NCI-H2029 (cell line): ENCODE measurements at regions not wholly inside any gene's neighbourhood (a gene's known extent, or its start where the extent isn't known, plus 50 kb on each side); places are given as distances from the start of the nearest gene placed in this dataset.

Experiments used
- DNase-seq: peaks from one replicate; lab custom pipeline; 2025; lab: John Stamatoyannopoulos, UW

GRCh38 chr12:38139456-38139855 is 177.1 kb upstream of the ALG10B start:
- DNase-seq: no peak

- no peak for DNase-seq
Observed at GRCh38 chr12:38141239-38141638, 175.3 kb upstream of the ALG10B start.

- DNase-seq: no peak
Observed at GRCh38 chr12:38141861-38142260, 174.7 kb upstream of the ALG10B start.

GRCh38 chr12:38142974-38143373 is 173.6 kb upstream of the ALG10B start:
- no peak for DNase-seq

- no peak for DNase-seq
Observed at GRCh38 chr12:38144049-38144448, 172.5 kb upstream of the ALG10B start.

- no peak for DNase-seq
Observed at GRCh38 chr12:38144601-38145436, 171.8 kb upstream of the ALG10B start.

- DNase-seq: no peak
Observed at GRCh38 chr12:38149395-38150073, 167.0 kb upstream of the ALG10B start.

- no peak for DNase-seq
Observed at GRCh38 chr12:38151991-38152700, 164.4 kb upstream of the ALG10B start.

GRCh38 chr12:38152816-38153736 is 163.5 kb upstream of the ALG10B start:
- DNase-seq: no peak

GRCh38 chr12:38153737-38154061 is 162.9 kb upstream of the ALG10B start:
- DNase-seq: no peak

GRCh38 chr12:38154096-38155019 is 162.2 kb upstream of the ALG10B start:
- DNase-seq: no peak

GRCh38 chr12:38155020-38155395 is 161.6 kb upstream of the ALG10B start:
- no peak for DNase-seq

- no peak for DNase-seq
Observed at GRCh38 chr12:38155526-38156496, 160.8 kb upstream of the ALG10B start.

GRCh38 chr12:38156497-38157245 is 159.9 kb upstream of the ALG10B start:
- DNase-seq: no peak

- DNase-seq: no peak
Observed at GRCh38 chr12:38157274-38157932, 159.2 kb upstream of the ALG10B start.

GRCh38 chr12:38157933-38158401 is 158.6 kb upstream of the ALG10B start:
- DNase-seq: no peak

GRCh38 chr12:38158428-38159091 is 158.0 kb upstream of the ALG10B start:
- DNase-seq: no peak

- no peak for DNase-seq
Observed at GRCh38 chr12:38159092-38159551, 157.5 kb upstream of the ALG10B start.
